HEK293 (cell line): ENCODE measurements at regions not wholly inside any gene's neighbourhood (a gene's known extent, or its start where the extent isn't known, plus 50 kb on each side); places are given as distances from the start of the nearest gene placed in this dataset.

Source experiments
- IKZF3 ChIP-seq: fragments of 450-650 bp; IDR thresholded peaks from 2 replicates; pipeline ENCODE4 v1.5.0; 2018; ENCODE audit warnings: missing biosample characterization, mild to moderate bottlenecking, missing genetic modification characterization, moderate library complexity
- KLF8 ChIP-seq: fragments of 450-650 bp; formaldehyde crosslinking; IDR thresholded peaks from 2 replicates; pipeline ENCODE4 v1.5.1; 2016; ENCODE audit warnings: missing biosample characterization, missing genetic modification characterization
- SCRT2 ChIP-seq: fragments of 450-650 bp; formaldehyde crosslinking; IDR thresholded peaks from 2 replicates; pipeline ENCODE4 v1.5.1; 2016; ENCODE audit warnings: missing biosample characterization, missing genetic modification characterization
- SP2 ChIP-seq: fragments of 450-650 bp; formaldehyde crosslinking; IDR thresholded peaks from 2 replicates; pipeline ENCODE4 v1.5.1; 2016; ENCODE audit warnings: missing biosample characterization, missing genetic modification characterization
- YY1 ChIP-seq: fragments of 450-650 bp; formaldehyde crosslinking; IDR thresholded peaks from 2 replicates; pipeline ENCODE4 v1.5.1; 2018; ENCODE audit warnings: missing biosample characterization, missing genetic modification characterization
- ZNF398 ChIP-seq: fragments of 450-650 bp; formaldehyde crosslinking; IDR thresholded peaks from 2 replicates; pipeline ENCODE4 v1.5.1; 2017; ENCODE audit warnings: missing biosample characterization, missing genetic modification characterization
- ZNF449 ChIP-seq: fragments of 450-650 bp; formaldehyde crosslinking; IDR thresholded peaks from 2 replicates; pipeline ENCODE4 v1.5.1; 2017; ENCODE audit warnings: missing biosample characterization, mild to moderate bottlenecking, missing genetic modification characterization, moderate library complexity
- TF ChIP-seq, protein P1 (sequence below): fragments of 450-650 bp; formaldehyde crosslinking; IDR thresholded peaks from 2 replicates; pipeline ENCODE4 v1.5.1; 2016; ENCODE audit warnings: missing biosample characterization, missing genetic modification characterization
- TF ChIP-seq, protein P2 (sequence below): fragments of 450-650 bp; formaldehyde crosslinking; IDR thresholded peaks from 2 replicates; pipeline ENCODE4 v1.5.1; 2016; ENCODE audit warnings: missing biosample characterization, missing genetic modification characterization
- TF ChIP-seq, protein P3 (sequence below): sonication (generic); formaldehyde crosslinking; IDR thresholded peaks from 2 replicates; pipeline ENCODE4 v1.8.1; 2022; ENCODE audit warnings: mild to moderate bottlenecking, moderate library complexity, missing genetic modification reagents

GRCh38 chr5:155193483-155194107 is 180.0 kb downstream of the KIF4B start:
- TF ChIP-seq, protein P1, sequence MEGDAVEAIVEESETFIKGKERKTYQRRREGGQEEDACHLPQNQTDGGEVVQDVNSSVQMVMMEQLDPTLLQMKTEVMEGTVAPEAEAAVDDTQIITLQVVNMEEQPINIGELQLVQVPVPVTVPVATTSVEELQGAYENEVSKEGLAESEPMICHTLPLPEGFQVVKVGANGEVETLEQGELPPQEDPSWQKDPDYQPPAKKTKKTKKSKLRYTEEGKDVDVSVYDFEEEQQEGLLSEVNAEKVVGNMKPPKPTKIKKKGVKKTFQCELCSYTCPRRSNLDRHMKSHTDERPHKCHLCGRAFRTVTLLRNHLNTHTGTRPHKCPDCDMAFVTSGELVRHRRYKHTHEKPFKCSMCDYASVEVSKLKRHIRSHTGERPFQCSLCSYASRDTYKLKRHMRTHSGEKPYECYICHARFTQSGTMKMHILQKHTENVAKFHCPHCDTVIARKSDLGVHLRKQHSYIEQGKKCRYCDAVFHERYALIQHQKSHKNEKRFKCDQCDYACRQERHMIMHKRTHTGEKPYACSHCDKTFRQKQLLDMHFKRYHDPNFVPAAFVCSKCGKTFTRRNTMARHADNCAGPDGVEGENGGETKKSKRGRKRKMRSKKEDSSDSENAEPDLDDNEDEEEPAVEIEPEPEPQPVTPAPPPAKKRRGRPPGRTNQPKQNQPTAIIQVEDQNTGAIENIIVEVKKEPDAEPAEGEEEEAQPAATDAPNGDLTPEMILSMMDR = no peak
- no peak for TF ChIP-seq ZNF398 (tag by site-specific recombination)
- TF ChIP-seq, protein P2, sequence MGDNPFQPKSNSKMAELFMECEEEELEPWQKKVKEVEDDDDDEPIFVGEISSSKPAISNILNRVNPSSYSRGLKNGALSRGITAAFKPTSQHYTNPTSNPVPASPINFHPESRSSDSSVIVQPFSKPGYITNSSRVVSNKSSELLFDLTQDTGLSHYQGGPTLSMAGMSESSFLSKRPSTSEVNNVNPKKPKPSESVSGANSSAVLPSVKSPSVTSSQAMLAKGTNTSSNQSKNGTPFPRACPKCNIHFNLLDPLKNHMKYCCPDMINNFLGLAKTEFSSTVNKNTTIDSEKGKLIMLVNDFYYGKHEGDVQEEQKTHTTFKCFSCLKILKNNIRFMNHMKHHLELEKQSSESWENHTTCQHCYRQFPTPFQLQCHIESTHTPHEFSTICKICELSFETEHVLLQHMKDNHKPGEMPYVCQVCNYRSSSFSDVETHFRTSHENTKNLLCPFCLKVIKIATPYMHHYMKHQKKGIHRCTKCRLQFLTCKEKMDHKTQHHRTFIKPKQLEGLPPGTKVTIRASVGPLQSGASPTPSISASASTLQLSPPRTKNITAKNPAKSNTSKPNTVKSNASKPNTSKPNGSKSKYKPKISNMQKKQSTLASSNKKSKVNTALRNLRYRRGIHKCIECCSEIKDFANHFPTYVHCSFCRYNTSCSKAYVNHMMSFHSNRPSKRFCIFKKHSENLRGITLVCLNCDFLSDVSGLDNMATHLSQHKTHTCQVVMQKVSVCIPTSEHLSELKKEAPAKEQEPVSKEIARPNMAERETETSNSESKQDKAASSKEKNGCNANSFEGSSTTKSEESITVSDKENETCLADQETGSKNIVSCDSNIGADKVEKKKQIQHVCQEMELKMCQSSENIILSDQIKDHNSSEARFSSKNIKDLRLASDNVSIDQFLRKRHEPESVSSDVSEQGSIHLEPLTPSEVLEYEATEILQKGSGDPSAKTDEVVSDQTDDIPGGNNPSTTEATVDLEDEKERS (tag by site-specific recombination) = no peak
- TF ChIP-seq, protein P3, sequence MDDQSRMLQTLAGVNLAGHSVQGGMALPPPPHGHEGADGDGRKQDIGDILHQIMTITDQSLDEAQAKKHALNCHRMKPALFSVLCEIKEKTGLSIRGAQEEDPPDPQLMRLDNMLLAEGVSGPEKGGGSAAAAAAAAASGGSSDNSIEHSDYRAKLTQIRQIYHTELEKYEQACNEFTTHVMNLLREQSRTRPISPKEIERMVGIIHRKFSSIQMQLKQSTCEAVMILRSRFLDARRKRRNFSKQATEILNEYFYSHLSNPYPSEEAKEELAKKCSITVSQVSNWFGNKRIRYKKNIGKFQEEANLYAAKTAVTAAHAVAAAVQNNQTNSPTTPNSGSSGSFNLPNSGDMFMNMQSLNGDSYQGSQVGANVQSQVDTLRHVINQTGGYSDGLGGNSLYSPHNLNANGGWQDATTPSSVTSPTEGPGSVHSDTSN (CRISPR knock-in tag) = no peak
- TF ChIP-seq YY1 (tag by site-specific recombination) = no peak
- TF ChIP-seq SP2 (tag by site-specific recombination) = no peak
- no peak for TF ChIP-seq IKZF3 (tag by site-specific recombination)
- no peak for TF ChIP-seq ZNF449 (tag by site-specific recombination)
- TF ChIP-seq SCRT2 = no peak
- TF ChIP-seq KLF8 (tag by site-specific recombination) = no peak
